IgD-negative memory B cell (primary cell): ENCODE measurements at regions not wholly inside any gene's neighbourhood (a gene's known extent, or its start where the extent isn't known, plus 50 kb on each side); places are given as distances from the start of the nearest gene placed in this dataset.
"Not testable (repeated sequence)": the region's sequence is repeated elsewhere in the genome, so short reads cannot be mapped to it uniquely, and the experiment has no call there.

Experiments
- H3K27ac Mint-ChIP-seq, 3 donors: one replicate each; pipeline ENCODE4 v1.8.0; 2020 to 2022; ENCODE audit warnings: mild to moderate bottlenecking in 3 of 3, mixed read lengths in 3 of 3, moderate library complexity in 1 of 3
- H3K27me3 Mint-ChIP-seq: one replicate; pipeline ENCODE4 v1.8.0; 2021; ENCODE audit warnings: mixed read lengths
- H3K36me3 Mint-ChIP-seq: one replicate; pipeline ENCODE4 v1.8.0; 2020; ENCODE audit warnings: mild to moderate bottlenecking, mixed read lengths
- H3K4me1 Mint-ChIP-seq, 3 donors: one replicate each; pipeline ENCODE4 v1.8.0; 2020 to 2022; ENCODE audit warnings: mixed read lengths in 3 of 3, mild to moderate bottlenecking in 1 of 3
- H3K4me3 Mint-ChIP-seq, 4 donors: one replicate each; pipeline ENCODE4 v1.8.0; 2020 to 2022; ENCODE audit warnings: mild to moderate bottlenecking in 4 of 4, mixed read lengths in 4 of 4, moderate library complexity in 3 of 4
- H3K9me3 Mint-ChIP-seq, 3 donors: one replicate each; pipeline ENCODE4 v1.8.0; 2020 to 2021; ENCODE audit warnings: mixed read lengths in 3 of 3, mild to moderate bottlenecking in 1 of 3

DNA sequence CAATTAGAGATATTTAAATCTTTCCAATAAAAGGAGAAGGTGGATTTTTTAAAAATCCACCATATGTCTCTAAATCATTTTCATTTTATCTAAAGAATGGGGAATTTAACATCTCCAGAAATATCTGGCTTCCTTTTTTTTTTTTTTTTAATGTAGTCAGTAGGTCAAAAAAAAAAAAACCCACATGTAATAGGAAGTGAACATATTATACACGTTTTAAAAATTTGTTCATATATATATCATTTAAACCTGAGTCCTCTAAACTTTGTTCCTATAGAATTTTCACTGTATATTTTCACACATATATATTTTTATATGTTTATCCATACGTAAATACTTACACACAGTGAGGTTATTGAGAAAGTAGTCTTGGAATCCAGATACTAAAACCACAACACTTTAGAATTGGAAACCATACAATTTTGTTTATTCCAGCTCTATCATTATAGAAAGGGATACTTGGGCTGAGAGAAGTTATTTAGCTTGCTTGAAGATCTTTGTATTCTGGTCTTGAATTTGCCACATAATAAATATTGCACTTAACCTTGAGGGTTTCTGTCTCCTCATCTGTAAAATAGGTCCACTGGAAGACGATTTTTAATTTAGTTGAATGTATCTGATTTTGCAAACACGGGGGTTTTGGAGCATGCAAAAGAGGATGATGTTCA is 62.1 kb upstream of the ZNF217 start:
- H3K27ac Mint-ChIP-seq = peak overlapping the region; percentile 79 to 92 (median 88)

DNA sequence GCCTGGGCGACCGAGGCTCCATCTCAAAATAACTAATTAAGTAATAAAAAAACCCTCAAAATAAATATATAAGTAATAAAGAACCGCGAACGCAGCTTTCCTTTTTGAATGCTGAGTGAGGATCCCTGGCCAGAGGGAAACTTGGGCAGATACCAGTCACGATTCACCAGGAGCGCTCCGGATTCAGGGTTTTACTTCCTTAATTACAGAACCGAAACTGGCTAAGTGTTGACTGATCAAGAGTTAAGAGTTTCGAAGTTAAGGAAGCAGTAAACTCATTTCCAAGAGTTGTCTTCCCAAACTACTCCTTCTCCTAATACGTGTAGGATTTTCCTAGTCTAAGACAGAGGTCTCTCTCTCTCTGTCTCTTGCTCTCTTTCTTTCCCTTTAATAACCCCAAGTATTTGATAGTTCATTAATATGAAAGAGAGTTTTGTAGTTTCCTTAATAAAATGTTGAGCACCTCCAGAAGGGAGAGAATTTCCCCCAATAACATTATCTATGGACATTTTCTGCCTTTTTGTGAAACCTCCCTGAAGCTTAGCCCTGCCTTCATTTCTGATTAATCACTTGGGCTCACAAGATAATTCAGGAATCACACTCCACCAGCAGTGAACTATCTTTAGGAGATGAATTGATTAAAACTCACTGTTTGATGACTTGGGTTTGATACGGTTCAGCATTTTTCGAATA is 61.4 kb upstream of the ZNF217 start:
- H3K9me3 Mint-ChIP-seq = no peaks in the 10 kb centered on the region
- H3K36me3 Mint-ChIP-seq = no peaks in the 10 kb centered on the region
- H3K4me1 Mint-ChIP-seq = peaks cover 49 to 61% (median 52%) of the 10 kb centered on the region in 3 donors
- H3K4me3 Mint-ChIP-seq = peak overlapping the region; percentile 64 to 92 (median 90)
- peak overlapping the region; percentile 79 to 92 (median 88) for H3K27ac Mint-ChIP-seq
- H3K27me3 Mint-ChIP-seq = no peaks in the 10 kb centered on the region

More for the DNA sequence above, 62.1 kb upstream of the ZNF217 start:
- H3K4me1 Mint-ChIP-seq = peaks cover 53 to 68% (median 58%) of the 10 kb centered on the region in 3 donors
- H3K9me3 Mint-ChIP-seq = no peaks in the 10 kb centered on the region
- H3K27me3 Mint-ChIP-seq = no peaks in the 10 kb centered on the region
- H3K36me3 Mint-ChIP-seq = no peaks in the 10 kb centered on the region
- H3K4me3 Mint-ChIP-seq = peak overlapping the region; percentile 64 to 92 (median 90)

DNA sequence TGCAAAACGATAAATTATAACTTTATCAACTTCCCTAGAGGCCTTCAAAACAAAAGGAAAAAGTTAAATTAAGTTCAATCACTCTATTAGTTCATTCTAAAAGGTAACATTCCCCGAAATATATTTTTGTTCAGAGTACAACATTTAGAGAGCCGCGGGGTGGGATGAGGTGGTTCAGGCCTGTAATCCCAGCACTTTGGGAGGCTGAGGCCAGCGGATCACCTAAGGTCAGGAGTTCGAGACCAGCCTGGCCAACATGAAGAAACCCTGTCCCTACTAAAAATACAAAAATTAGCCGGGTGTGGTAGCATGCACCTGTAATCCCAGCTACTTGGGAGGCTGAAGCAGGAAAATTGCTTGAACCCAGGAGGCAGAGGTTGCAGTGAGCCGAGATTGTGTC is 60.9 kb upstream of the ZNF217 start:
- not testable (repeated sequence) for H3K27me3 Mint-ChIP-seq, H3K9me3 Mint-ChIP-seq, H3K36me3 Mint-ChIP-seq
- Mint-ChIP-seq H3K4me1 (peaks cover 46 to 55% (median 50%) of the 10 kb centered on the region in 3 donors), H3K4me3 (peak overlapping the region; percentile 28 to 92 (median 90)), H3K27ac (peak overlapping the region; percentile 63 to 92 (median 81))

DNA sequence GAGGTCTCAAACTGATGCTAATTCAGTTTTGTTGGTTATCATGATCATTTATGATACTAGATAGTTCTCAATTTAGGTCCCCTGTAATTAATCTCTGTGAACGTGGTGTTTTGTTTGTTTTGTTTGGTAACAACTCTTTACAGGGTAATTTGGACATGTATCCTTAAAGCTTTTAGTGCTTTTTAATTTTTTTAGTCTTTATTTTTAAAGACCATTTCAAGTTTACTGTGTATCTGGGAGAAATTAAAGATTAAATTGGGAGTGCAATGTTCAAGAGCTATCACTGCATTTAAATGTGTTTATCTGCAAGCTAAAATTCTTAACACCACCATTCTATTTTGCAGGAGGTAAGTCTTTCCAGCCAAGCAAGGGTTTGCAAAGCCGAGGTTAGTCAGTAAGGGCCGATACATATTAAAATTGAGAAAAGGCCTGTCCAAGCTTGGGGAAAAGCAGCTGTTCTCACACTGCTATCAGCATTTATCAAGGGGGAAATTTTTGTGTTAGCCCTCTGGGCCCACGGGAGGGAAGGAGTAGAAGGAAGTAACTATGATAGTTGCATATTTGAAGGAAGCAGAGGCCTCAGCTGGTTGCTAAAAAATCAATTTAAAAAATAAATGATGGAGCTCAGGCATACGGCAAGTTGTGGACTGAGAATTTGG is 59.3 kb upstream of the ZNF217 start:
- H3K27ac Mint-ChIP-seq = peak overlapping the region; percentile 81 to 94 (median 88)
- H3K4me3 Mint-ChIP-seq = peak overlapping the region; percentile 47 to 90 (median 78)
- no peaks in the 10 kb centered on the region for H3K36me3 Mint-ChIP-seq
- no peaks in the 10 kb centered on the region for H3K27me3 Mint-ChIP-seq
- no peaks in the 10 kb centered on the region for H3K9me3 Mint-ChIP-seq
- H3K4me1 Mint-ChIP-seq = peaks cover 42 to 47% (median 44%) of the 10 kb centered on the region in 3 donors

DNA sequence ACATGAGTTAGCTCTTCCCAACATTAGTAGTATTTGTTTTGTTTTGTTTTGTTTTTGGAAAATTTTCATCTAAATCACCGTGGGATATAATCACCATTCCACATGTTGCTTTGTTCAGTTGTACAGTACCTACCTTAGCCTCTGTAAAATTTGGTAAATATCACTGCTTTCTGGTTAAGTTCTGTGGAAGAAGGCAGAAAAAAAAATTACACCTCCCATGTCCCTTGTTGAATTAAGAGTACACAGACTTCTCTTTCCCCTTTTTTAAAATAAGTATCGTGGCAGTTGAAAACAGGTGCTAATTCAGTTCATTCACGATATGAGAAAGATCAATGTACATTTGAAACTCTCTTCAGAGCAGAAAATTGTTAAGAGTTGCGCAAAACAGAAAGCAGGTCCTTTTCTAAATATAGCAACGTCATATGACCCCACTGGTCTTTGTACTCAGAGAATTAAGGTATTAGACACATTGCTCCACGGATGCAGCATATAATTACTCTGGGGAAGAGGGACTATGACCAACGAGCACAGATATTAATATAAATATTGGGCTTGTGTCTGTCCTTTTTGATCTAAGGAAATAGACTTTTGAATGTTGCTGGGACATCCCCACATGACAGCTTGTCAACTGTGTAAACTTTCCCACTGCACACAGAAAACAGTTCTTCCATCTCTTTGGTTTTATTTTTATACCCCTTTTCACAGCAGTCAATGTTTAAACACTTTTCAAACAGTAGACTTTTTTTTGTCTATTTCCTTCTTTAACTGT is 58.6 kb upstream of the ZNF217 start:
- Mint-ChIP-seq H3K27me3 (no peaks in the 10 kb centered on the region), H3K9me3 (no peaks in the 10 kb centered on the region), H3K4me1 (peaks cover 36 to 40% (median 38%) of the 10 kb centered on the region in 3 donors), H3K4me3 (peak overlapping the region; percentile 47 to 90 (median 78)), H3K27ac (peak overlapping the region; percentile 81 to 94 (median 88)), H3K36me3 (no peaks in the 10 kb centered on the region)

DNA sequence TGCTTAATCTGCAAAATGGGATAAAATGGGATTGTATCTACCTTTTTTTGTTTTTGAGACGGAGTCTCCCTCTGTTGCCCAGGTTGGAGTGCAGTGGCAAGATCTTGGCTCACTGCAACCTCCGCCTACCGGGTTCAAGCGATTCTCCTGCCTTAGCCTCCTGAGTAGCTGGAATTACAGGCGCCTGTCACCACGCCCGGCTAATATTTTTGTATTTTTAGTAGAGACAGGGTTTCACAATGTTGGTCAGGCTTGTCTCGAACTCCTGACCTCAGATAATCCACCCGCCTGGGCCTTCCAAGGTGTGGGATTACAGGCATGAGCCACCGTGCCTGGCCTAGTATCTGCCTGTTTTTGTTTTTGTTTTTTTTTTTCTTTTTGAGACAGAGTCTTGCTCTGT is 55.9 kb upstream of the ZNF217 start:
- H3K9me3 Mint-ChIP-seq, H3K4me3 Mint-ChIP-seq, H3K27ac Mint-ChIP-seq, H3K27me3 Mint-ChIP-seq, H3K36me3 Mint-ChIP-seq: not testable (repeated sequence)
- peaks cover 21 to 23% (median 22%) of the 10 kb centered on the region in 3 donors for H3K4me1 Mint-ChIP-seq

DNA sequence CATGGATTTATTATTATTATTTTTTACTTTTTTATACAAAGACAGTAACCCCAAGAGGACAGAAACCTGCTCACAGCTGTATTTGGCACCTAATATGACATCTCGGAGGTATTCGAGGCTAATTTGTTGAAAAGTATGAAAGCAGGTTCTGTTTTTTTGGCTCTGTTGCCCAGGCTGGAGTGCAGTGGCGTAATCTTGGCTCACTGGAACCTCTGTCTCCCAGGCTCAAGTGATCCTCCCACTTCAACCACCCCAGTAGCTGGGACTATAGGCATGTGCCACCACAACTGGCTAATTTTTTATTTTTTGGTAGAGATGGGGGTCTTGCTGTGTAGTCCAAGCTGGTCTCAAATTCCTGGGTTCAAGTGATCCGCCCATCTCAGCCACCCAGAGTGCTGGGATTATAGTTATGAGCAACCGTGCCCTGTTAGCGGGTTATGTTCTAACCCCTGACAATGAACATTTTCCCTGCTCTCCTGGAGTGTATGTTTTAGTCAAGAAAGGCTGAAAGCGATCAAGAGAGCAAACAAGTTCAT is 53.7 kb upstream of the ZNF217 start:
- H3K27me3 Mint-ChIP-seq = no peaks in the 10 kb centered on the region
- H3K4me3 Mint-ChIP-seq = no peak overlapping the region
- no peak overlapping the region for H3K27ac Mint-ChIP-seq
- H3K9me3 Mint-ChIP-seq = no peaks in the 10 kb centered on the region
- peaks cover 18 to 21% (median 18%) of the 10 kb centered on the region in 3 donors for H3K4me1 Mint-ChIP-seq
- no peaks in the 10 kb centered on the region for H3K36me3 Mint-ChIP-seq

DNA sequence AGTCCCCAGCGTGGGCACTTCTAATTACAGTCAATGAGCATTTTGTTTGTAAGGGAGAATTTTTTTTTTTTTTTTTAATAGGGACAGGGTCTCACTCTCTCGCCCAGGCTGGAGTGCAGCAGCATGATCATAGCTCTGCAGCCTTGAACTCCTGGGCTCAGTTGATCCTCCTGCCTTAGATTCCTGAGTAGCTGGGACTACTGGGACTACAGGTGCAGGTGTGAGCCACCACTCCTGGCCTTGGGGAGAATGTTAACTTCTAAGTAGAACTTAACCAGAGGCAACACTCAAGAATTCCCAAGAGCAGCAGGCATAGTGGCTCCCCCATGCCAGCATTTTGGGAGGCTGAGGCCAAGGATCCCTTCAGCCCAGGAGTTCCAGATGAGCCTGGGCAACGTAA is 52.9 kb upstream of the ZNF217 start:
- no peaks in the 10 kb centered on the region for H3K27me3 Mint-ChIP-seq
- H3K9me3 Mint-ChIP-seq = no peaks in the 10 kb centered on the region
- H3K36me3 Mint-ChIP-seq = no peaks in the 10 kb centered on the region
- H3K4me3 Mint-ChIP-seq = no peak overlapping the region
- H3K27ac Mint-ChIP-seq = no peak overlapping the region
- H3K4me1 Mint-ChIP-seq = peaks cover 17 to 18% (median 18%) of the 10 kb centered on the region in 3 donors

DNA sequence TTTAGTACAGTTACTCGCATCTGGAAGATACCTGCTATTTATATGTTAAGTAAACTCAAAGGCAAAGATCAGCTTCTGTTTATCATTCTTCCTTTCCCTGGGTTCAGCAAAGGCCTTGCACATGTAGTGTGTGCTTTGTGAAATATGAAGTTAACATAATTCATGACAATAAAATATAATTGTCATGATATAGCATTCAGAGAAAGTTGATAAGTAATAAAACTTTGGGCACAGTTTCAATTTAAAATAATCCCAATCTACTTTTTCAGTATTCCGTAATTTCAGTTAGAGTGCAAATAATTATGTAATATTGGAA is 51.9 kb upstream of the ZNF217 start:
- H3K9me3 Mint-ChIP-seq = no peaks in the 10 kb centered on the region
- no peak overlapping the region for H3K4me3 Mint-ChIP-seq
- H3K27ac Mint-ChIP-seq = peak overlapping the region in 2 of 3 donors; percentile 23 to 93
- H3K36me3 Mint-ChIP-seq = no peaks in the 10 kb centered on the region
- H3K27me3 Mint-ChIP-seq = no peaks in the 10 kb centered on the region
- peaks cover 20 to 24% (median 21%) of the 10 kb centered on the region in 3 donors for H3K4me1 Mint-ChIP-seq

DNA sequence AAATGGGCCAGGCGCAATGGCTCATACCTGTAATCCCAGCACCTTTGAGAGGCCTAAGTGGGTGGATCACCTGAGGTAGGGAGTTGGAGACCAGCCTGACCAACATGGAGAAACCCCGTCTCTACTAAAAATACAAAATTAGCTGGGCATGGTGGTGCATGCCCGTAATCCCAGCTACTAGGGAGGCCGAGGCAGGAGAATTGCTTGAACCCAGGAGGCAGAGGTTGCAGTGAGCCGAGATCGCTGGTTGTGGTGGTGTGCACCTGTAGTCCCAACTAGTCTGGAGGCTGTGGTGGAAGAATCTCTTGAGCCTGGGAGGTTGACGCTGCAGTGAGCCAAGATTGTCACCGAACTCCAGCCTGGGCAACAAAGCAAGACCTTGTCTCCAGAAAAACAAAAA is 50.5 kb upstream of the ZNF217 start:
- peaks cover 24 to 35% (median 25%) of the 10 kb centered on the region in 3 donors for H3K4me1 Mint-ChIP-seq
- H3K4me3 Mint-ChIP-seq, H3K9me3 Mint-ChIP-seq, H3K36me3 Mint-ChIP-seq, H3K27me3 Mint-ChIP-seq: not testable (repeated sequence)
- peak overlapping the region in 2 of 3 donors; percentile 92 to 97 for H3K27ac Mint-ChIP-seq
